Keratinocyte (primary cell): ENCODE measurements at regions not wholly inside any gene's neighbourhood (a gene's known extent, or its start where the extent isn't known, plus 50 kb on each side); places are given as distances from the start of the nearest gene placed in this dataset.

ENCODE experiments used
- DNase-seq: peaks from one replicate; pipeline ENCODE4 v3.0.0-alpha.2; 2011; ENCODE audit warnings: low read depth, missing footprints, low spot score
- FAIRE-seq: peaks from 2 replicates; lab custom pipeline; 2011; peaks lifted over from hg19 to GRCh38; lab: Jason Lieb, UNC
- H2AFZ ChIP-seq: 2 replicates; pipeline ENCODE4 v1.6.0; 2012; ENCODE audit warnings: low read length, control low read depth, inconsistent platforms; ENCODE audit not compliant: control insufficient read depth
- H3K27ac ChIP-seq: 2 replicates; pipeline ENCODE4 v1.5.1; 2011; ENCODE audit warnings: low read length; ENCODE audit not compliant: control insufficient read depth, insufficient read depth
- H3K27me3 ChIP-seq: 3 replicates; pipeline ENCODE4 v1.6.0; 2011; ENCODE audit warnings: low read length; ENCODE audit not compliant: control insufficient read depth, insufficient read depth; ENCODE audit errors: extremely low read depth
- H3K36me3 ChIP-seq, 2 experiments: 2 replicates in 1 of 2; 3 replicates in 1 of 2; pipeline ENCODE4 v1.5.1; 2011; ENCODE audit warnings: low read length in 2 of 2, mild to moderate bottlenecking in 1 of 2; ENCODE audit not compliant: control insufficient read depth in 2 of 2, insufficient read depth in 2 of 2; ENCODE audit errors: extremely low read depth in 1 of 2
- H3K4me1 ChIP-seq: 3 replicates; pipeline ENCODE4 v1.5.1; 2011; ENCODE audit warnings: low read length; ENCODE audit not compliant: control insufficient read depth, insufficient read depth; ENCODE audit errors: extremely low read depth
- H3K4me2 ChIP-seq: 3 replicates; pipeline ENCODE4 v1.6.0; 2011; ENCODE audit warnings: low read depth, low read length; ENCODE audit not compliant: control insufficient read depth, insufficient read depth; ENCODE audit errors: extremely low read depth
- H3K4me3 ChIP-seq, 3 experiments: fragments of 200-600 bp in 1 of 3; sonication (generic) in 1 of 3; 2 replicates in 2 of 3; 3 replicates in 1 of 3; pipeline ENCODE4 v1.5.1; 2011 to 2016; ENCODE audit warnings: low read length in 3 of 3, mild to moderate bottlenecking in 3 of 3, control low read depth in 2 of 3, inconsistent platforms in 1 of 3, low read depth in 1 of 3, mixed read lengths in 1 of 3, mixed run types in 1 of 3, moderate library complexity in 1 of 3; ENCODE audit not compliant: control insufficient read depth in 2 of 3, insufficient read depth in 2 of 3; ENCODE audit errors: extremely low read depth in 1 of 3
- H3K79me2 ChIP-seq: 2 replicates; pipeline ENCODE4 v1.6.0; 2012; ENCODE audit warnings: low read length; ENCODE audit not compliant: control insufficient read depth, insufficient read depth
- H3K9ac ChIP-seq: 3 replicates; pipeline ENCODE4 v1.6.0; 2011; ENCODE audit warnings: low read length; ENCODE audit not compliant: control insufficient read depth, insufficient read depth; ENCODE audit errors: extremely low read depth
- H3K9me1 ChIP-seq: 3 replicates; pipeline ENCODE4 v1.6.0; 2011; ENCODE audit warnings: low read length; ENCODE audit not compliant: control insufficient read depth, insufficient read depth; ENCODE audit errors: extremely low read depth
- H3K9me3 ChIP-seq: 2 replicates; pipeline ENCODE4 v1.5.1; 2012; ENCODE audit warnings: low read depth, low read length; ENCODE audit not compliant: control insufficient read depth
- H4K20me1 ChIP-seq: 3 replicates; pipeline ENCODE4 v1.6.0; 2011; ENCODE audit warnings: low read length; ENCODE audit not compliant: control insufficient read depth, insufficient read depth; ENCODE audit errors: extremely low read depth
- CTCF ChIP-seq, 3 experiments: IDR thresholded peaks in 1 of 3; conservative IDR thresholded peaks in 1 of 3; optimal IDR thresholded peaks in 1 of 3; 2 replicates in 2 of 3; 3 replicates in 1 of 3; pipeline versions ENCODE3 to v1.5.1; 2011; ENCODE audit warnings: low read length in 3 of 3, mild to moderate bottlenecking in 3 of 3, moderate library complexity in 2 of 3, control low read depth in 1 of 3, inconsistent platforms in 1 of 3; ENCODE audit not compliant: insufficient read depth in 2 of 3; ENCODE audit errors: extremely low read depth in 1 of 3
- EZH2 ChIP-seq: IDR thresholded peaks from one replicate; pipeline ENCODE4 v1.6.1; 2012; ENCODE audit warnings: inconsistent platforms, mild to moderate bottlenecking, low read length, moderate library complexity
- dilution Hi-C: fragments of 300-500 bp; cut with MboI; formaldehyde crosslinking; loops from one replicate; pipeline ENCODE4 v1.7.0; 2020; ENCODE audit warnings: low sequenced_read_pairs; ENCODE audit not compliant: extremely low pct_ligation_motif_present

GRCh38 chr5:121559832-121560231 lies 291.9 kb upstream of the FTMT start:
- H3K36me3 ChIP-seq: no peaks in the 10 kb centered on the region
- FAIRE-seq (no peak), DNase-seq (no peak)
- H3K79me2 ChIP-seq: no peaks in the 10 kb centered on the region
- TF ChIP-seq CTCF (optimal IDR thresholded peaks at IDR 0.05 in 1 of 3, IDR thresholded peaks at IDR 0.05 in 1 of 3, conservative IDR thresholded peaks at IDR 0.05 in 1 of 3; ENCODE audit: extremely low read depth in 1 of 3, insufficient read depth in 2 of 3, low read length in 3 of 3) (no peak), EZH2 (no peak)
- H3K27ac ChIP-seq: no peak overlapping the region
- H3K9ac ChIP-seq: no peak overlapping the region
- no peak overlapping the region for H3K4me2 ChIP-seq
- dilution Hi-C loops: no loop called here
- no peak overlapping the region for H2AFZ ChIP-seq
- H3K9me3 ChIP-seq: no peaks in the 10 kb centered on the region
- no peaks in the 10 kb centered on the region for H4K20me1 ChIP-seq
- no peaks in the 10 kb centered on the region for H3K9me1 ChIP-seq
- H3K4me3 ChIP-seq: no peak overlapping the region
- no peaks in the 10 kb centered on the region for H3K27me3 ChIP-seq
- no peaks in the 10 kb centered on the region for H3K4me1 ChIP-seq

GRCh38 chr5:121572061-121572460 lies 279.6 kb upstream of the FTMT start:
- no peaks in the 10 kb centered on the region for H4K20me1 ChIP-seq
- H3K9ac ChIP-seq: no peak overlapping the region
- dilution Hi-C loops: no loop called here
- H3K4me2 ChIP-seq: no peak overlapping the region
- TF ChIP-seq EZH2: no peak
- no peak for TF ChIP-seq CTCF (optimal IDR thresholded peaks at IDR 0.05 in 1 of 3, IDR thresholded peaks at IDR 0.05 in 1 of 3, conservative IDR thresholded peaks at IDR 0.05 in 1 of 3; ENCODE audit: extremely low read depth in 1 of 3, insufficient read depth in 2 of 3, low read length in 3 of 3)
- no peaks in the 10 kb centered on the region for H3K9me1 ChIP-seq
- no peak for DNase-seq
- H3K36me3 ChIP-seq: no peaks in the 10 kb centered on the region
- no peak for FAIRE-seq
- H3K4me3 ChIP-seq: no peak overlapping the region
- H3K27me3 ChIP-seq: no peaks in the 10 kb centered on the region
- H2AFZ ChIP-seq: no peak overlapping the region
- H3K4me1 ChIP-seq: no peaks in the 10 kb centered on the region
- no peak overlapping the region for H3K27ac ChIP-seq
- H3K79me2 ChIP-seq: no peaks in the 10 kb centered on the region
- no peaks in the 10 kb centered on the region for H3K9me3 ChIP-seq
